Endothelial cell (in vitro differentiated cells): ENCODE measurements at regions not wholly inside any gene's neighbourhood (a gene's known extent, or its start where the extent isn't known, plus 50 kb on each side); places are given as distances from the start of the nearest gene placed in this dataset.
"Not testable (repeated sequence)": the region's sequence is repeated elsewhere in the genome, so short reads cannot be mapped to it uniquely, and the experiment has no call there.

Experiments used
- DNase-seq: peaks from one replicate; pipeline ENCODE4 v3.0.0; 2021; ENCODE audit warnings: low spot score
- H3K27ac Mint-ChIP-seq: one replicate; pipeline ENCODE4 v1.8.0; 2021; ENCODE audit warnings: mixed read lengths, inconsistent platforms; ENCODE audit not compliant: unreplicated experiment
- H3K27me3 Mint-ChIP-seq: one replicate; pipeline ENCODE4 v1.8.0; 2021; ENCODE audit warnings: mild to moderate bottlenecking, moderate library complexity, mixed read lengths, inconsistent platforms; ENCODE audit not compliant: unreplicated experiment
- H3K36me3 Mint-ChIP-seq: one replicate; pipeline ENCODE4 v1.8.0; 2021; ENCODE audit warnings: mild to moderate bottlenecking, low read depth, mixed read lengths, inconsistent platforms; ENCODE audit not compliant: unreplicated experiment
- H3K4me1 Mint-ChIP-seq: one replicate; pipeline ENCODE4 v1.8.0; 2021; ENCODE audit warnings: mild to moderate bottlenecking, mixed read lengths, inconsistent platforms; ENCODE audit not compliant: unreplicated experiment
- H3K4me3 Mint-ChIP-seq: one replicate; pipeline ENCODE4 v1.8.0; 2021; ENCODE audit warnings: mild to moderate bottlenecking, mixed read lengths, inconsistent platforms; ENCODE audit not compliant: unreplicated experiment
- H3K9me3 Mint-ChIP-seq: one replicate; pipeline ENCODE4 v1.8.0; 2021; ENCODE audit warnings: mixed read lengths, inconsistent platforms; ENCODE audit not compliant: unreplicated experiment
- CTCF ChIP-seq: fragments of 200-600 bp; sonication (generic); IDR thresholded peaks from one replicate; pipeline ENCODE4 v1.5.0; 2021; ENCODE audit warnings: antibody characterized with exemption; ENCODE audit not compliant: unreplicated experiment

- Mint-ChIP-seq H3K4me1 (peaks cover 5% of the 10 kb centered on the region), H3K36me3 (no peaks in the 10 kb centered on the region), H3K9me3 (no peaks in the 10 kb centered on the region), H3K27ac (no peak overlapping the region), H3K27me3 (no peaks in the 10 kb centered on the region), H3K4me3 (no peak overlapping the region)
- no peak for DNase-seq
- TF ChIP-seq CTCF, result no peak
These were observed 906.9 kb downstream of the BRD1 start for GRCh38 chr22:48920776-48921241.

- Mint-ChIP-seq H3K9me3 (no peaks in the 10 kb centered on the region), H3K36me3 (no peaks in the 10 kb centered on the region), H3K27ac (no peak overlapping the region), H3K4me3 (no peak overlapping the region), H3K27me3 (no peaks in the 10 kb centered on the region), H3K4me1 (peaks cover 5% of the 10 kb centered on the region)
- no peak for TF ChIP-seq CTCF
- DNase-seq, result no peak
These were observed 907.7 kb downstream of the BRD1 start for GRCh38 chr22:48919851-48920589.

- Mint-ChIP-seq H3K9me3 (no peaks in the 10 kb centered on the region), H3K4me3 (no peak overlapping the region), H3K36me3 (no peaks in the 10 kb centered on the region), H3K27me3 (no peaks in the 10 kb centered on the region), H3K27ac (no peak overlapping the region), H3K4me1 (peaks cover 5% of the 10 kb centered on the region)
- no peak for TF ChIP-seq CTCF
- no peak for DNase-seq
These were observed 908.5 kb downstream of the BRD1 start for GRCh38 chr22:48919187-48919590.

- no peak for DNase-seq
- Mint-ChIP-seq H3K36me3 (no peaks in the 10 kb centered on the region), H3K4me1 (peaks cover 5% of the 10 kb centered on the region), H3K4me3 (no peak overlapping the region), H3K27me3 (no peaks in the 10 kb centered on the region), H3K9me3 (no peaks in the 10 kb centered on the region), H3K27ac (no peak overlapping the region)
- no peak for TF ChIP-seq CTCF
These were observed 909.0 kb downstream of the BRD1 start for GRCh38 chr22:48918585-48919186.

- H3K27me3 Mint-ChIP-seq, DNase-seq, H3K4me1 Mint-ChIP-seq, H3K4me3 Mint-ChIP-seq, H3K27ac Mint-ChIP-seq, H3K36me3 Mint-ChIP-seq, H3K9me3 Mint-ChIP-seq: not testable (repeated sequence)
These were observed 915.2 kb downstream of the BRD1 start for GRCh38 chr22:48912356-48913066.

GRCh38 chr22:48911647-48912046 lies 916.0 kb downstream of the BRD1 start:
- not testable (repeated sequence) for H3K4me3 Mint-ChIP-seq, DNase-seq, H3K36me3 Mint-ChIP-seq, H3K27me3 Mint-ChIP-seq, H3K27ac Mint-ChIP-seq, H3K4me1 Mint-ChIP-seq, H3K9me3 Mint-ChIP-seq

- not testable (repeated sequence) for H3K4me3 Mint-ChIP-seq, H3K4me1 Mint-ChIP-seq, DNase-seq, H3K36me3 Mint-ChIP-seq, H3K27me3 Mint-ChIP-seq, H3K27ac Mint-ChIP-seq, H3K9me3 Mint-ChIP-seq
These were observed 916.6 kb downstream of the BRD1 start for GRCh38 chr22:48911067-48911466.
